ENCODE measurements at regions not wholly inside any gene's neighbourhood (a gene's known extent, or its start where the extent isn't known, plus 50 kb on each side); places are given as distances from the start of the nearest gene placed in this dataset.

- peak; percentile 38 for ATAC-seq
Measured at GRCh38 chr12:14256555-14257169, 108.8 kb upstream of the ATF7IP start.

- no peak for ATAC-seq
Measured at GRCh38 chr12:14257303-14257733, 108.2 kb upstream of the ATF7IP start.

- ATAC-seq: peak; percentile 82
Measured at GRCh38 chr12:14257734-14258574, 107.5 kb upstream of the ATF7IP start.

- no peak for ATAC-seq
Measured at GRCh38 chr12:14258575-14258940, 106.9 kb upstream of the ATF7IP start.

- no peak for ATAC-seq
Measured at GRCh38 chr12:14259481-14260010, 105.9 kb upstream of the ATF7IP start.

- peak; percentile 73 for ATAC-seq
Measured at GRCh38 chr12:14260011-14260993, 105.2 kb upstream of the ATF7IP start.

- no peak for ATAC-seq
Measured at GRCh38 chr12:14261096-14261495, 104.4 kb upstream of the ATF7IP start.

- no peak for ATAC-seq
Measured at GRCh38 chr12:14261861-14262260, 103.6 kb upstream of the ATF7IP start.

- peak; percentile 16 for ATAC-seq
Measured at GRCh38 chr12:14262771-14263511, 102.5 kb upstream of the ATF7IP start.

- ATAC-seq: no peak
Measured at GRCh38 chr12:14263742-14264141, 101.7 kb upstream of the ATF7IP start.

- ATAC-seq: no peak
Measured at GRCh38 chr12:14264316-14264715, 101.2 kb upstream of the ATF7IP start.

- no peak for ATAC-seq
Measured at GRCh38 chr12:14264778-14265177, 100.7 kb upstream of the ATF7IP start.

GRCh38 chr12:14268120-14268515, 97.4 kb upstream of the ATF7IP start:
- ATAC-seq: no peak

- ATAC-seq: no peak
Measured at GRCh38 chr12:14270392-14270791, 95.1 kb upstream of the ATF7IP start.

- ATAC-seq: peak; percentile 98
Measured at GRCh38 chr12:14272956-14273912, 92.2 kb upstream of the ATF7IP start.

- ATAC-seq: peak; percentile 61
Measured at GRCh38 chr12:14273913-14274311, 91.6 kb upstream of the ATF7IP start.

GRCh38 chr12:14275111-14275510, 90.4 kb upstream of the ATF7IP start:
- no peak for ATAC-seq

GRCh38 chr12:14275886-14276285, 89.6 kb upstream of the ATF7IP start:
- ATAC-seq: no peak

GRCh38 chr12:14278294-14278953, 87.1 kb upstream of the ATF7IP start:
- peak; percentile 26 for ATAC-seq

GRCh38 chr12:14279845-14280244, 85.6 kb upstream of the ATF7IP start:
- no peak for ATAC-seq

All from esophagus mucosa (tissue), 1 donor.